H1 (cell line): ENCODE measurements at regions not wholly inside any gene's neighbourhood (a gene's known extent, or its start where the extent isn't known, plus 50 kb on each side); places are given as distances from the start of the nearest gene placed in this dataset.

Experiments used
- CTCF ChIA-PET: fragments of 300-600 bp; sonication (Branson Sonifier 250); formaldehyde crosslinking; loops from one replicate; lab custom pipeline; 2021; ENCODE audit not compliant: partially characterized antibody; lab: Charles Lee
- POLR2A ChIA-PET: fragments of 300-600 bp; sonication (Branson Sonifier 250); formaldehyde crosslinking; loops from one replicate; lab custom pipeline; 2021; ENCODE audit warnings: inconsistent platforms; ENCODE audit not compliant: partially characterized antibody; lab: Charles Lee
- DNase-seq, 2 experiments: peaks; one replicate each; pipeline versions ENCODE4 v3.0.0 to v3.0.0-alpha.2; 2010 to 2022; ENCODE audit warnings: low spot score in 2 of 2, low read depth in 1 of 2, mixed read lengths in 1 of 2
- FAIRE-seq: peaks from 2 replicates; lab custom pipeline; 2011; peaks lifted over from hg19 to GRCh38; lab: Jason Lieb, UNC
- H2AFZ ChIP-seq: 2 replicates; pipeline ENCODE4 v1.8.1; 2012; ENCODE audit warnings: low read length, inconsistent platforms
- H2AK5ac ChIP-seq: 2 replicates; pipeline ENCODE4 v1.6.1; 2013; ENCODE audit warnings: low read depth, low read length
- H2BK120ac ChIP-seq: replicated peaks from 2 replicates; pipeline ENCODE3; 2013; ENCODE audit warnings: low read depth, low read length, inconsistent platforms
- H2BK12ac ChIP-seq: 2 replicates; pipeline ENCODE4 v1.6.1; 2013; ENCODE audit warnings: low read depth, low read length
- H2BK15ac ChIP-seq: 2 replicates; pipeline ENCODE4 v1.6.1; 2013; ENCODE audit warnings: low read length
- H2BK20ac ChIP-seq: 2 replicates; pipeline ENCODE4 v1.6.1; 2013; ENCODE audit warnings: low read length
- H2BK5ac ChIP-seq: 2 replicates; pipeline ENCODE4 v1.6.1; 2013; ENCODE audit warnings: low read depth, low read length
- H3K14ac ChIP-seq: 2 replicates; pipeline ENCODE4 v1.6.1; 2013; ENCODE audit warnings: inconsistent platforms; ENCODE audit not compliant: insufficient read length
- H3K18ac ChIP-seq: 2 replicates; pipeline ENCODE4 v1.6.1; 2013; ENCODE audit warnings: low read length; ENCODE audit errors: extremely low read depth
- H3K23ac ChIP-seq: 2 replicates; pipeline ENCODE4 v1.6.1; 2013; ENCODE audit warnings: inconsistent platforms; ENCODE audit not compliant: insufficient read length
- H3K23me2 ChIP-seq: 2 replicates; pipeline ENCODE4 v1.6.1; 2013; ENCODE audit warnings: low read depth, low read length
- H3K27ac ChIP-seq: 2 replicates; pipeline ENCODE4 v1.6.1; 2011; ENCODE audit warnings: low read depth, low read length, inconsistent platforms
- H3K27me3 ChIP-seq, 4 experiments: replicated peaks in 1 of 4; 1 replicate in 1 of 4; 2 replicates in 3 of 4; pipeline versions ENCODE4 v1.6.1 to v1.8.1; 2011 to 2013; ENCODE audit warnings: low read length in 3 of 4, mild to moderate bottlenecking in 3 of 4, inconsistent platforms in 2 of 4, mixed read lengths in 2 of 4, moderate library complexity in 1 of 4; ENCODE audit not compliant: control insufficient read depth in 3 of 4, insufficient read depth in 3 of 4; ENCODE audit errors: extremely low read depth in 1 of 4
- H3K36me3 ChIP-seq, 4 experiments: 2 replicates each; pipeline versions ENCODE4 v1.6.1 to v1.8.1; 2011 to 2013; ENCODE audit warnings: mild to moderate bottlenecking in 4 of 4, low read length in 3 of 4, moderate library complexity in 2 of 4, control low read depth in 1 of 4, inconsistent platforms in 1 of 4; ENCODE audit not compliant: insufficient read depth in 4 of 4, control insufficient read depth in 2 of 4
- H3K4ac ChIP-seq: replicated peaks from 2 replicates; pipeline ENCODE3; 2013; ENCODE audit warnings: low read length, low read depth, mixed read lengths, inconsistent platforms; ENCODE audit not compliant: insufficient read length
- H3K4me1 ChIP-seq, 4 experiments: replicated peaks in 1 of 4; 1 replicate in 1 of 4; 2 replicates in 3 of 4; pipeline versions ENCODE4 v1.6.1 to v1.8.1; 2011 to 2013; ENCODE audit warnings: low read length in 3 of 4, inconsistent platforms in 2 of 4, mixed read lengths in 1 of 4; ENCODE audit not compliant: insufficient read depth in 4 of 4, control insufficient read depth in 3 of 4
- H3K4me2 ChIP-seq, 2 experiments: 2 replicates each; pipeline versions ENCODE4 v1.6.1 to v1.8.1; 2011 to 2013; ENCODE audit warnings: low read depth in 2 of 2, low read length in 2 of 2, control low read depth in 1 of 2, inconsistent platforms in 1 of 2, mild to moderate bottlenecking in 1 of 2; ENCODE audit not compliant: insufficient read depth in 1 of 2
- H3K4me3 ChIP-seq, 4 experiments: fragments of 200-600, 300-600 bp in 1 of 4; sonication (generic), shearing (Covaris generic), sonication (Bioruptor Twin) in 1 of 4; 2 replicates each; pipeline versions ENCODE4 v1.5.1 to v1.8.1; 2011 to 2016; ENCODE audit warnings: low read length in 4 of 4, low read depth in 3 of 4, control low read depth in 2 of 4, inconsistent platforms in 2 of 4, mild to moderate bottlenecking in 2 of 4, mixed read lengths in 1 of 4, moderate library complexity in 1 of 4; ENCODE audit not compliant: insufficient read depth in 2 of 4; ENCODE audit errors: extremely low read depth in 1 of 4
- H3K56ac ChIP-seq: replicated peaks from 2 replicates; pipeline ENCODE3; 2013; ENCODE audit warnings: low read depth, mild to moderate bottlenecking, mixed read lengths, low read length, inconsistent platforms; ENCODE audit not compliant: insufficient read length
- H3K79me1 ChIP-seq: 2 replicates; pipeline ENCODE4 v1.6.1; 2013; ENCODE audit warnings: low read depth, low read length, control low read depth
- H3K79me2 ChIP-seq, 2 experiments: 2 replicates each; pipeline versions ENCODE4 v1.6.1 to v1.8.1; 2012 to 2013; ENCODE audit warnings: low read length in 2 of 2, mild to moderate bottlenecking in 2 of 2, inconsistent platforms in 1 of 2; ENCODE audit not compliant: insufficient read depth in 2 of 2, control insufficient read depth in 1 of 2
- H3K9ac ChIP-seq, 4 experiments: replicated peaks in 1 of 4; 1 replicate in 1 of 4; 2 replicates in 3 of 4; pipeline versions ENCODE4 v1.6.1 to v1.8.1; 2011 to 2013; ENCODE audit warnings: low read depth in 3 of 4, low read length in 3 of 4, control low read depth in 2 of 4, mild to moderate bottlenecking in 2 of 4, moderate library complexity in 2 of 4, inconsistent platforms in 1 of 4; ENCODE audit errors: extremely low read depth in 1 of 4
- H3K9me3 ChIP-seq, 2 experiments: 2 replicates each; pipeline versions ENCODE4 v1.6.1 to v1.8.1; 2012 to 2013; ENCODE audit warnings: mild to moderate bottlenecking in 2 of 2, moderate library complexity in 2 of 2, control low read depth in 1 of 2, inconsistent platforms in 1 of 2, low read depth in 1 of 2, low read length in 1 of 2, mixed read lengths in 1 of 2; ENCODE audit not compliant: insufficient read depth in 2 of 2
- H4K20me1 ChIP-seq, 2 experiments: replicated peaks in 1 of 2; 2 replicates each; pipeline versions ENCODE3 to v1.8.1; 2011 to 2013; ENCODE audit warnings: inconsistent platforms in 2 of 2, low read length in 2 of 2, mild to moderate bottlenecking in 1 of 2; ENCODE audit not compliant: insufficient read depth in 2 of 2, control insufficient read depth in 1 of 2
- H4K5ac ChIP-seq: 2 replicates; pipeline ENCODE4 v1.6.1; 2013; ENCODE audit warnings: low read length, low read depth, mixed read lengths, inconsistent platforms; ENCODE audit not compliant: insufficient read length
- H4K8ac ChIP-seq: 2 replicates; pipeline ENCODE4 v1.8.0; 2013; ENCODE audit warnings: mild to moderate bottlenecking, moderate library complexity, low read length, inconsistent platforms; ENCODE audit not compliant: insufficient read depth; ENCODE audit errors: extremely low read depth
- H4K91ac ChIP-seq: replicated peaks from 2 replicates; pipeline ENCODE3; 2013; ENCODE audit warnings: low read length, mixed read lengths, inconsistent platforms; ENCODE audit not compliant: insufficient read length
- WGBS, 2 experiments: shearing (Covaris generic) in 1 of 2; methylation state at CpG; one replicate each; pipeline versions ENCODE4 v1.1.6 to v1.1.7; 2013 to 2015; ENCODE audit warnings: low lambda C conversion rate in 2 of 2, mixed read lengths in 2 of 2, inconsistent platforms in 1 of 2, low coverage in 1 of 2, missing lambda C conversion rate in 1 of 2; ENCODE audit not compliant: insufficient replicate concordance in 2 of 2, insufficient coverage in 1 of 2, insufficient read length in 1 of 2; ENCODE audit errors: extremely low coverage in 1 of 2, missing lambda C conversion rate in 1 of 2; 5-methylcytosine and 5-hydroxymethylcytosine counted together

DNA sequence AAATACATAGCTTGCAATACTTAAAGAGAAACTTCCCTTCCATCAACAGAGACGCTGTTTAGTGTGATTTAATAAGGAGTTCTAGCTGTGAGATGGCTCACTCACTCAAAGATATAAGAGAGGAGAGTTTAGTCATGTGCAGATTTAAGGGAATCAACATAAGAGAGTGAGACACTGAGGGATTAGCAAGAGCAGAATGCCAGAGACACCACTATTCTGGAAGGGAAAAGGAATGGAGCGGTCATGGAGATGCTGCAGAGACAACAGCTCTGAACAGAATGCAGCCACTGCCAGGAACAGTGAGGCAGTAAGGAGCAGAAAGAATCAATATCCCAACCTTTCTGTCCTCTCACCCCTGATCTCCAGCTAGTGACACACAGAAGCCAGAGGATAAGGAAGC, 248.8 kb downstream of the MBNL1 start:
- CTCF ChIA-PET = interaction anchor here (1.0 to 1.8 kb wide), 5 partner anchors 9 to 517 kb away, joined by 3 to 6 read pairs (median 4); no protein-coding TSS in a partner anchor
- H3K18ac ChIP-seq = no peak overlapping the region
- no peaks in the 10 kb centered on the region for H3K79me1 ChIP-seq
- no peak overlapping the region for H3K9ac ChIP-seq
- no peak overlapping the region for H3K56ac ChIP-seq
- no peak overlapping the region for H2AK5ac ChIP-seq
- no peak overlapping the region for H3K14ac ChIP-seq
- no peaks in the 10 kb centered on the region for H3K27me3 ChIP-seq
- POLR2A ChIA-PET = no interaction called here
- 0 out of 2 replicates have a peak overlapping the region, but pooled peaks have one; percentile 79 for H2AFZ ChIP-seq
- H3K4me2 ChIP-seq = peak overlapping the region; percentile 18 to 27; a peak in 3 of 4 replicates
- no peak overlapping the region for H2BK5ac ChIP-seq
- no peaks in the 10 kb centered on the region for H4K20me1 ChIP-seq
- H3K4me1 ChIP-seq = peaks cover 5 to 12% (median 8%) of the 10 kb centered on the region in 4 experiments; a peak in 6 of 7 replicates
- H2BK20ac ChIP-seq = no peak overlapping the region
- no peaks in the 10 kb centered on the region for H3K36me3 ChIP-seq
- no peak overlapping the region for H2BK15ac ChIP-seq
- no peak overlapping the region for H2BK120ac ChIP-seq
- FAIRE-seq (no peak), DNase-seq (peak in 1 of 2 experiments; percentile 40)
- WGBS, 2 experiments = 14% methylated on average over 2 of the region's 2 CpGs; no CpG with 5 or more reads in 1 of the 2 experiments
- no peak overlapping the region for H4K5ac ChIP-seq
- H3K23me2 ChIP-seq = no peaks in the 10 kb centered on the region
- no peak overlapping the region for H2BK12ac ChIP-seq
- no peak overlapping the region for H4K91ac ChIP-seq
- H3K27ac ChIP-seq = no peak overlapping the region
- H3K9me3 ChIP-seq = no peaks in the 10 kb centered on the region
- H4K8ac ChIP-seq = no peak overlapping the region
- no peak overlapping the region for H3K4ac ChIP-seq
- H3K79me2 ChIP-seq = no peaks in the 10 kb centered on the region
- H3K4me3 ChIP-seq = peak overlapping the region in 1 of 4 experiments; percentile 7; a peak in 2 of 8 replicates
- no peak overlapping the region for H3K23ac ChIP-seq
